GM21619 (cell line): ENCODE measurements at regions not wholly inside any gene's neighbourhood (a gene's known extent, or its start where the extent isn't known, plus 50 kb on each side); places are given as distances from the start of the nearest gene placed in this dataset.
"Not testable (repeated sequence)": the region's sequence is repeated elsewhere in the genome, so short reads cannot be mapped to it uniquely, and the experiment has no call there.

Experiments
- ATAC-seq: cut with Tn5 transposase; IDR thresholded peaks from one replicate; pipeline ENCODE4 v1.9.1; 2021; ENCODE audit not compliant: unreplicated experiment

DNA sequence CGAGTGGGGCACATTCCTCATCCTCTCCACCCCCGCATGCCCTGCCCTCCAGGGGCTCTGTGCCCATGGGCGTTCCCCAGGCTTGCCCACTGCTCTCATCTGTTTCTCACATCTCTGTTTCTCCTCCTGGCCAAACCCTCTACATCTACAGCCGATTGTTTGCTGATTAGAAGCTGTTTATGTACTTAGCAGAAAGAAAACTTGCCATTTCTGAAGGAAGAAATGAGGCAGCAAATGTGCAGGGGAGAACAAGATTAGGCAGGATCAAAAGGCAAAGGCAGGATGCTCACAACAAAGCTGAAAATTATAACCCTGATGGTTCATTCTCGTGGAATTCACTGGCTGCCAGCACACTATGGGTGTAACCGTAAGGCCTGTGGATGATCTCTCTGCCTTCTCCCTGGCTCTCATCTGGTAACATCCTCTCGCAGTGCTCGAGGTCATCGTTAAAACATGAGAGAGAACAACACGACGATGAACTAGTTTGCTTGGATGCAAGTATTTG, 111.6 kb upstream of the KLF14 start:
- no peak for ATAC-seq

DNA sequence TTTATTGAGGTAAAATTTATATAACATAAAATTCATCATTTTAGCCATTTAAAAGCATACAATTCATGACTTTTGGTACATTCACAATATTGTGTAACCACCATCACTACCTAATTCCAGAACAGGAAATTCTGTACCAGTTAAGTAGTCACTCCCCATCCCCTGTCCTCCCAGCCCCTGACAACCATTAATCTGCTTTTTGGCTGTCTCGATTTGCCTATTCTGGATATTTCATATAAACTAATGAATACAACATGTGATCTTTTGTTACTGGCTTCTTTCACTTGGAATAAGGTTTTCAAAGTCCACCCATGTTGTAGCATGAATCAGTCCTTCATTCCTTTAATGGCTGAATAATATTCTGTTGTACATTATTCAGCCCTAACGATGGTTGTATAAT, 115.6 kb upstream of the KLF14 start:
- ATAC-seq, result no peak

DNA sequence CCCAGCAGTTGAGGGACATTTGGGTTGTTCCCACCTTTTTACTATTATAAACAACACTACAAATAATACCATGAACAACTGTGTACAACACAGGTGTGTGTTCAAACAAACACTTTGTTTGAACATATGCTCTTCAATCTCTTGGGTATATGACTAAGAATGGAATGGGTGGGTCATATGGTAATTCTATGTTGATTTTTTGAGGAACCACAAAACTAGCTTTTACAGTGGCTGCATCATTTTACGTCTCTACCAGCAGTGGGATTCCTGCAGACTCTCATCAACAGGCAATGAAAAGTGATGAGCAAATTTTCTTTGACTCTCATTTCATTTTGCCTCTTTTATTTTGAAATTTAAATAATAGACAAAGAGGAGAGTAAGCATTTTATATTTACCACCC, 116.9 kb upstream of the KLF14 start:
- no peak for ATAC-seq

DNA sequence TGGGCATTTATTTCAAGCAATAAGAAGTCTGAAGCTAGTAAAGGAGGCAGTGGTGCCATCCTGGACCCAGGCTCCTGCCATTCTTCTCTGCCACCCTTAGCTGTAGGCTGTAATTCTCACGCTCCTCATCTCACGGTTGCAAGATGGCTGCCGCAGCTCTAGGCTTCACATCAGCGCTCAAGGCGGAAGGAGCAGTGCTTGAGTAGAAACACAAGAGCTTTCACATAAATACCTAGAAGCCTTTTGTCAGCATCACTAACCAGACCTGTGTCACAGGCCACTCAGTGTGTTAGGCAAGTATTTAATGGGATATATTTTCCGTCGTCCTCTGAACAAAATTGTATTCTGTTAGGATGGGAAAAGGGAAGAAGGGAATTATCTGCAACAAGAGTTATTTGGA, 118.9 kb upstream of the KLF14 start:
- no peak for ATAC-seq

DNA sequence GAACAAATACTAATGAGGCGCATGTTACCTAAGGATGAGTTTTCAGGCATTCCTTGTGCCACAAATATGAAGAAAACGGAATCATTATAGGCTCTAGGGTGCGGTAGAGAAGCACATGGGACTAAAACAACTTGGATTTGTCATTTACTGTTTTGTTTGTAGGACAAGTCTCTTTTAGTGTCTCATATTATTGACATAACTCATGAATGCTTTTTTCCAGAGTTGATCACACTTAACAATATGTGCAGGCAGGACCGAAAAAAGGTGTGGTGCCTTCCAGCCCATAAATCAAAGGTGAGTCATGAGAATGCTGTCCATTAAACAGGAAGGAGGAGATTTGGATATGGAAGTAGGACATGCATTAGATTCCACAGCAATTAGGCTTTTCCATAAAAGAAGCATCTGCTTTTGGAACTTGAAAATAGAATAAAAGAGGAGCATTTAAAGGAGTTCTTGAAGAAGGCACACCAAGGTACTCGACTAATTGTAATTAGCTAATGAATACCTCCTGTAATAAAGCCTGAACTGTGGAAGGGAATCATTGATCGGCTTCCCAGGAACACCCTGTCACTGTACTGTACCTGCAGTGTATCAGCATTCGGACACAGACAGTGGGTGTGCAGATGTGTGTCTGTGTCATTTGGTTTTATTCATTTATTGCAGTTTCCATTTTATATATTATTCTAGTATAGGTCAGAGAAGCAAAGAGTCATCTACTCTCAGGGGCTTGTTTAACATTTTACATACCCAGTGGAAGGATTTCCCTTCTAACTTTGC, 119.7 kb upstream of the KLF14 start:
- no peak for ATAC-seq

DNA sequence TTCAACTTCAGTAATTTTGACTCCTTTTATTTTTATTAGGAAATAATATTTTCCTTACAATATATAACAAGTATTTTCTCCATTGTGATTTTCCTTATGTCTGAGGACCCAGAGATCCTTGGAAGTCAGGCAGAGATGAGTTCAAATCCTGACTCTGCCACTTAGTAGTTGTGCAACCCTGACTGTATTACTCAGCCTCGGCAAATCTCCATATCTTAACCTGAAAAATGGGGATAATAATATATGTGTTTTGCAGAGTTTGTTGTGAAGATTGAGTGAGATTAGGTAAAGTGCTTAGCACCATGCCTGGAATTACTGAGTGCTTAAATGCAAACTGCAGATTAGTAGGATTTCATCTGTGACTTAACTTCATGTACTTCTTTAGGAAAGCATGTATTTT, 120.5 kb upstream of the KLF14 start:
- ATAC-seq, result no peak

DNA sequence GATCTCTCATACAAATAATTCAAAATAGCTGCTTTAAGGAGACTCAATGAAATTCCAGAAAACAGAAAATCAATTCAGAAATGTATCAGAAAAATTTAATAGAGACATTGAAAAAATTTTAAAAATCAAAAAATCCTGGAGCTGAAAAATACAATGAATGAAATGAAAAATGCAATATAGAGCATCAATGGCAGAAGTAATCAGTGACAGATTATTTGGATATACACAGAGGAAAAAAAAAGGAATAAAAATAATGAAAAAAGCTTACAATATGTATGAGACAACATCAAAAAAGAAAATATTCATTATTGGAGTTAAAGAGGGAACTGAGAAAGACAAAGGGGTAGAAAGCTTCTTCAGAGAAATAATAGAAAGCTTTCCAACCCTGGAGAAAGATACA, 122.9 kb upstream of the KLF14 start:
- ATAC-seq, result no peak

DNA sequence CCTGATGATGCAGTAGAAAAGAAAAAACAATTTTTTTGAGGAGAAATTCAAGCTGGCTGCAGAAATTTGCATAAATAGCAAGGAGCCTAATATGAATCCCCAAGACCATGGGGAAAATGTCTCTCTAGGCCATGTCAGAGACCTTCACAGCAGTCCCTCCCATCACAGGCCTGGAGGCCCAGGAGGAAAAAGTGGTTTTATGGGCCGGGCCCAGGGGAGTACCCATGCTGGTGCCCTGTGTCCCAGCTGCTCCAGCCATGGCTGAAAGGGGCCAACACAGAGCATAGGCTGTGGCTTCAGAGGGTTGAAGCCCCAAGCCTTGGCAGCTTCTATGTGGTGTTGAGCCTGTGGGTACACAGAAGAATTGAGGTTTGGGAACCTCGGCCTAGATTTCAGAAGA, 126.8 kb upstream of the KLF14 start:
- ATAC-seq, result not testable (repeated sequence)

DNA sequence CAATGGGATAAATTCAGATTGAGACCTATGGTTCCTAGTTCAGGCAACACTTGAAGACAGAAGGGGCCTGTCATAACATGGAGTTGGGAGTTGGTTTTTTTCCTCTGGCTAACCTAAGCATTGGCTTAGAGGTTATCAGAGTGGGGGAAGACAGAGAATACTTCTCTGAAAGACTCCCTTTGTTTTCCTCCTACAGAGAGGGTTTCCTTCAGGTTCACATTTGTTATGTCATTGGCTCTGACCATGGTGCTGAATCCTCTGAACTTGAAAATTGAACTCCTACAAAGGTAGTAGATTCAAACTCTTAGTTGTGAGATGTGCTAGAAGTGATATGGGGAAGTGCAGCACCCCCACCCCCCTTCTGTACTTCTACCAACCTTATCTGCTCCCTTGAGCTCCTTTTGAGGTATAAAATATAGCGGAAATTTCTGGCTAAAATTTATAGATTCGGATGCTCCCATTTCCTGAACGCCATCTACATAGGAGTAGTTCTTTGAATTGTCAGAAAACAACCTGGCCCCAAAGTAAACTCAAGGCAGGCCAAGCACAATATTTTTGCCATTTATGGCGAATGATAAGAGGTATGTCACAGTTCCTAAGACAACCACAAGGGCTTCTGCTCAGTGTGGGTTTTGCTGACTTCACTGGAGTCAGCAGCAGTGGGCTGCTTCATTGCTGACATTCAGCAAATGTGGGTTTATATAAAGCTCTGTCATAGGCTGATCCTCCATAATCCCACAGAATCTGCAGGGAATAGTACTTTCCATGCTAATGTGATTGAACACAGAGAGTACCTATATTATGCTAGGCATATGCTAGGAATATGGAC, 131.6 kb upstream of the KLF14 start:
- ATAC-seq, result no peak

DNA sequence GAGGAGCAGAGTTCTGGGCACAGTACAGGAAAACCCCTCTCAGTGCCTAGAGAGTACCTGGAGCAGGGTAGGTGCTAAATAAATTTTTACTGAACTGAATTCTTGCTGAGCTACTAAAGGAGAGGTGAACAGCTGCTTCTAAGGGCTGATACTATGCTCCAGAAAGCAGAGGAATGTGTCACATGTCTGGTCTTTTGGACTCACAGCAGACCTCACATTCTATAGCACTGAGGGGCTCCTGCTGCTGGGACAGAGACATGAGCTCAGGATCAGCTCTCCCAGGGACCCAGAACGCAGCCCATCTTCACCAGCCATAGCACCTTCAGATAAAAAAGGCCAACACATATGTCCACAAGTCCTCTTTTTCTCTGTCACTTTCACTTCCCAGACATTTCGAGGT, 133.0 kb upstream of the KLF14 start:
- no peak for ATAC-seq

DNA sequence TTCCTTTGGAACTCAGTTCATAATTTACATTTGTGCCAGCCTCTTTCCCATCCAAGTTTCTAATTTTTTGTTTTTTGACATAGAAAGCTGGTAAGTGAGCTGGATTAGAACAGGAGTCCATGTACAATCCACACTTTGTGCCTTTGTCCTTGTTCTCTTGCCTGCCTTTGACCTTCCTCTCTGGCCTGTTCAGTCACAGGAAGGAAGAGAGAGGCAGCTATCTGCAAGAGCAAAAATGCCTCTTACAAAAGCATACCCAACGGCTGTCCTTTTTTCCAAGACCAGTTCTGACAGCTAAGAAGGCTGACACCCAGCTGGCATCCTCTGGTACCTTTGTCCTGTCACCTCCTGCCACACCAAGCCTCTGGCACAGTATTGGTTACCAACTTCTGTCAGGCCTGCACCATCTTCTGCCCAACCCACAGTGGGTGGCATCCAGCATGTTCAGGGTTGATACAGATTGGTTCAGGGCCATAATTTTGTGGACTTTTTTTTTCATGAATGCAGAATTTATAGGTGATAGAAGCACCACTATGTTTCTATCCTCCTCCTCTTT, 133.7 kb upstream of the KLF14 start:
- no peak for ATAC-seq

DNA sequence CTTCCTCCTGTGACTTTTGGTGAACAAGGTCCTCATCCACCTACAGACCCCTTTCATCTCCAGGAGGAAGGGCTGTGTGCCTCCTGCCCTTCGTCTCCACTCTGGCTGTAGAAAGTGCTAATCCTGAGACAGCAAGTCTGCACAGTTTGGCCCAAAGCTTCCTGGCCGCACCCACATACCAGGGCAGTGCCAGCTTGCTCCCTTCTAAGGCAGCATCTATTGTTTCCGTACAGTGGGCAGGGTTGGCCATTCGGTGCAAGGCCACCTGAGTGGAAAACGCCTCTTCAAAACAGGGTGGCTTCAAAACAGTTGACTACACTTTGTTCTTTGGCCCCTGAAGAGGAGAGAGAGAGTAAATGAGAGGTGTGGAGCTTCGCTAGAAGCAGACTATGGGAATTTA, 134.1 kb upstream of the KLF14 start:
- ATAC-seq, result no peak

DNA sequence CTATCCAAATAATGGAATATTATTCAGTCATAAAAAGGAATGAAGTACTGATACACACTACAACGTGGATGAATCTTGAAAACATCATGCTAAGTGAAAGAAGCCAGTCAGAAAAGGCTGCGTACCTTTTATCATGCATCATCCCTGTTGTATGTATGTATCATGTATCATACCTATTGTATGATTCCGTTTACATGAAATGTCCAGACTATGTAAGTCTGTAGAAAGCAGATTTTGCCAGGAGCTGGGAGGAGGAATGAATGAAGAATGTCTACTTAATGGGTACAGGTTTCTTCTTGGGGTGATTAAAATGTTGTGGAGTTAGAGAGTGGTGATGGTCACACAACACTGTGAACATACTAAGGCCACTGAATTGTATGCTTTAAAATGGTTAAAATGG, 135.9 kb upstream of the KLF14 start:
- no peak for ATAC-seq

DNA sequence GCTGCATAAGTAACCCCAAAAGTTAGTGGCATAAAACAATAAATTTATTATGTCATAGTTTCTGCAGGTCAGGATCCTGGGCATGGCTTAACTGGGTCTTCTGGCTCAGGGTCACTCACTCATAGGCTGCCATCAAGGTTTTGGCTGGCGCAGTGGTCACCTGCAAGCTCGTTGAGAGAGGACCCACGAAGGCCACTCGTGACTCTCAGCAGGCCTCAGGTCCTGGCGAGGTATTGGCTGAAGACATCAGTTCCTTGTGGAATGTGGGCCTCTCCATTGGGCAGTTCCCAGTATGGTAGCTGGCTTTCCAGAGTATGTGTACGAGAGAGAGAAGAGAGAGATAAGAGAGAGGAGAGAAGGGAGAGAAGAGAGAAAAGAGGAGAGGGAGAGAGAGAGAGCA, 138.3 kb upstream of the KLF14 start:
- ATAC-seq, result no peak

DNA sequence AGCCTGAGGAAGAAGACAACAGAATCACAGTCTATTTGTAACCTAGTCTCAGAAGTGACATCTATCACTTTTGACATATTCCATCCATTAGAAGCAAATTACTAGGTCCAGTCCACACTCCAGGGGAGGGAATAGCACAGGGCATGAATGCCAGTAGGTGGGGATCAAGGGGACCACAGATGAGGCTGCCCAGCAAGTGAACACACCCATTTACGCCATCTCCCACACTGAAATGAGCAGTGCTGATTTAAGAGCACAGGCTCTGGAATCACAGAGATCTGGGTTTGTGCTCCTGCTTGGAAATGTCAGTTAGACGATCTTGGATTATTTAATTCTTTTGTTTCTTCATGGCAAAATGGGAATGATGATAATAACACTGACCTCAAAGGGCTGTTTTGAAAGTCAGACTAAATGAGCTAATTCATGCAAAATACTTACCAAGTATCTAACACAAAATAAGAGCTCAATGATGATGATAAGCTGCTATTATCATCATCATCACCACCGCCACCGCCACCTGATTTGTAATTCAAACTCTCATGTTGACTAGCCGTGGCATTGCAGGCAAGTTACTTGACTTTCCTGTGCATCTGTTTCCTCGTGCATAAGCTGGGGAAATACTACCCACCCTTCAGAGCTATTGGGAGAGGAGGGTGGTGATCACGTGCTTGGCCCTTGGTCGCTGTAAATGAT, 138.9 kb upstream of the KLF14 start:
- ATAC-seq, result no peak

DNA sequence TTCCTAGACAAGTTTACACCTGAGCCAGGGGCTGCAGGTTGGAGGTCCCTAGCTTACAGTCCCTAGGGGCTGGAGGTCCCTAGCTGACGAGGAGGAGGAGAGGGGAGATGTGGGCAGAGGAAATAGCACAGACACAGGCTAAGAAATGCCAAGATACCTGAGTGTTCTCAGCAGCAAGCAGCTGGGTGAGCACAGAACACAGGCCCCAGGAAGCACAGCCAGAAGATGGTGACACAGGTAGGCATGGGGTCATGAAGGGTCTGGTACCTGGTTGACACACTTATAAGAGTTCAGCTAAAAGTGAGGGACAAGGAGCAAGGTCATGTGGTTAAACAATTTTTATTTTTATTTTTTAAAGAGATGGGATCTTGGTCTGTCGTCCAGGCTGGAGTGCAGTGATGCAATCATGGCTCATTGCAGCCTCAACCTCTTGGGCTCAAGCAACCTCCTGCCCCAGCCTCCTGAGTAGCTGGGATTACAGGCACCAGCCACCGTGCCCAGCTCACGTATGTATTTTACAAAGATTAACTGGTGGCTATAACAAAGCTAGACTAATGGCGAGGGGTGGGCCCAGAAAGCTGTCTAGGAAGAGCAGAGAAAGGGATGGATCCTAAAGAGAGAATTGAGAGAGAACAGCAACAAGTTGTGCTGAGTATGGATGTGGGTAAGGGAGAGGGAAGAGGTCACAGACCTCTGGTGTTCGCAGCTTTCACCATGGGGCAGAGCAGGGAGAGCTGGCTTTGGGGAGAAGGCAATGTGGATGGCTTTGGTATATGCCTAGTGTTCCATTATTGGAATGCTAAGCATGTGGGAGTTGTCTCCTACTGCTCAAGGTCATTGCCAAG, 140.3 kb upstream of the KLF14 start:
- ATAC-seq, result no peak

DNA sequence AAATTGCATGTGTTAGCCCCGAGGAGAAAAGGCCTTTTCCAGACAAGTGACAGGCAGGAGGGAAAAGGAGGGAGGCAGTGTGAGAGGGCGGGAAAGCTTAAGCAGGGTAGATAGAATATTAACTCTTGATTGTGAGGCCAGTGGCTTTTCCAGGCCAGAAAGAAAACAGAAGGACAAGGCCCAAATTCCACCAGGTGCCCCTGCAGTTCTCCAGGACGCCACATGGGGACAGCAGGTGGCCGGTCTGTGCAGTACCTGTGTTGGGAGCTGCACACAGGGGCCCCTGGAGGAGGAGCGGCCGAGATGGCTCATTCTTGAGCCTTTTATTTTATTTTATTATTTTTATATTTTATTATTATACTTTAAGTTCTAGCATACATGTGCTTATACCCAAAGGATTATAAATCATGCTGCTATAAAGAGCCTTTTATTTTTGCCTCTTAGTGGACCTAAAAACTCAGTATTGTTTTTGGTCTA, 141.3 kb upstream of the KLF14 start:
- ATAC-seq, result no peak

DNA sequence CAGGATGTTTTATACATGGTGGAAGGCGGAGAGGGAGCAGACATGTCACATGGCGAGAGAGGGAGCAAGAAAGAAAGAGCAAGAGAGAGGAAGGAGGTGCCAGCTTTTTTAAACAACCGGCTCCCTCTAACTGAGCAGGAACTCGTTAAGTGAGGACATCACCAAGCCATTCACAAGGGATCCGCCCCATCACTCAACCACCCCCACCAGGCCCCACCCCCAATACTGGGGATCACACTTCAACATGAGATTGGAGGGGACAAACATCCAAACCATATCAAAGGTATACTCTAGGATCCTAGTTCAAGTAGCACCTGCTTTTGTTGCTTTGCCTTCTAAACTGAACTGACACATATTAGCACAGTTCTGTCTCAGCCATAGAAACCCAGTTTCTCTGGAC, 141.9 kb upstream of the KLF14 start:
- no peak for ATAC-seq

DNA sequence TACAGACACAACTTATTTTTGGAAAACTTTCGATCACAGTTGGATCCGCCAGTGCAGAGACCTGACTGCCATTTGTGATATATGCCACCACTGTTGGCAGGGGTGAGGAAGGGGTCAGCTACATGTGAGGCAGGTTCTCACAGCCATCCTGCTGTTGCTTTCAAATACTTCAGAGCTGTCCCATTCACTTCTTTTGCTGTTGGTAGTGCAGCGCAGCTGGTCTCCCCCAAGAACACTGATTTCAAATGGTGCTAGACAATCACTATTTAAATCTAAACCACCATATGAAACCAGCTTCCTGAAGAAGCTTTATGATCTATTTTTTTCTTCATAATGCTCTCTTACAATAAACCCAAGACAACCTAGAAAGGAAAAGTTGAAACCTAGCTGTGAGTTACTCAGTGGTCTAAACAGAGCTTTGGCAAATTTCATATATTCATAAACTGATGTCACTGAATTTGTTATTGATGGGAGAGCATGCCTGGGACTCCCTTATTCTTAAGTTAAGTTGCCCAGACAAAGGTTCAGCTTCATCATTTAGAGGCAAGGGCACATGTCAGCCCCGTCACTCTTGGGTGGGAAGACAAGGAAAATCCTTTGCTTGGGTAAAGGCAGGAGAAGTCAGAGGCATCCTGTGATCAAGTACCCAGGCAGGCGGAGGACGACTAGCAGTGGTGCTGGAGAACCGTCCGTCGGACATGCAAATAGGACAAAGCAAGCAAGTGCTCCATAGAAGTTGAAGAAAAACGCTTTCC, 143.4 kb upstream of the KLF14 start:
- no peak for ATAC-seq

DNA sequence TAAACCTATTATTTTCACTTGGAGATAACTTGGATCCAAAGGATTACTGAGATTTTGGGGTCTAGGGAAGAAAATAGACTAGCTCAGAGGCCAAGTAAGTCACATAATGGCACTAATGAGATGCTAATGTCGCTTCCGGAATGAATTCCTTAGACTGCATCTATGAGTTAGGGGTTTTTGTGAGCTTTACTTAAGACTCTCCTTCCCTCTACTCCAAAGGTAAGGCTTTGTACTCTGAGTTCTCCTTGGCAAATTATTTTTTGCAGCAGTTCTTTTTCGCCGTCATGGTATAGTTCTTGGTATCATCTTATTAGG, 143.9 kb upstream of the KLF14 start:
- ATAC-seq, result no peak
